GM18498 (cell line): ENCODE measurements at regions not wholly inside any gene's neighbourhood (a gene's known extent, or its start where the extent isn't known, plus 50 kb on each side); places are given as distances from the start of the nearest gene placed in this dataset.

Experiments
- ATAC-seq: cut with Tn5 transposase; IDR thresholded peaks from one replicate; pipeline ENCODE4 v1.9.1; 2021; ENCODE audit warnings: mild to moderate bottlenecking, moderate library complexity; ENCODE audit not compliant: unreplicated experiment

DNA sequence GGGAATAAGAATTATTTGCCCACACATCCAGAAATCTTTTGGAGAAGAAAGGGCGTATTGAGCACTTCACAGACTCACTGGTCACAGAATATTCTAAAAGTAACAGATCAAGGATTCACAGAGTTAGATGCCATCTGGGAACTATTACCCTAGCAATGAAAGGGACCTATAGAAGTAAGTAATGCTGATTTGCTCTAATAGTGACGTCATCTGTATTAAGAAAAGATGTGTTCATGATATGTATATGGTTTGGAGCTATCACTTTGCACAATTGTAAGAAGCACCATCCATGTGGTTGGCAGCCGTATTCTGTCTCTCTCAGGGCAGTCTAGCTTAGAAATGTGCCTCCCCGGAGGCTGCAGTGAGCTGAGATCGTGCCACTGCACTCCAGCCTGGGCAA is 52.8 kb upstream of the SV2C start:
- ATAC-seq = no peak

DNA sequence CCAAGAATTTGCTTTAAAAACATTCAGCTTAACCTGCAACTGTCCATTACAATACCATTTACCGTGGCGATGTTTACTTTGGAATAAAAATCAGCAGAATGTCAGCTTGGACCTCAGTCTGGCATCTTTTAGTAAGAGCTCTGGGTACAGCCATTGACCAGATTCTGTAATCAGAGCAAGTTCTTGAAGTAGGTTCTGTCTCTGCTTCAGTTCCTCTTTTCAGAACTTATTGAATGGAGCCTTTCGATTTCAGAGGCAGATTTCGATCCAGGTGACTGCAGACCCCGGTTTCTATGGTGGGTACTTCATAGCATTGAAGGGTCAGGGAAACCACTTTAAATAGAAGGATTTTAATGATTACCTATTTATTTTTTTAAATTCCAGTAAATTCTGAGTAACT is 53.4 kb upstream of the SV2C start:
- no peak for ATAC-seq

DNA sequence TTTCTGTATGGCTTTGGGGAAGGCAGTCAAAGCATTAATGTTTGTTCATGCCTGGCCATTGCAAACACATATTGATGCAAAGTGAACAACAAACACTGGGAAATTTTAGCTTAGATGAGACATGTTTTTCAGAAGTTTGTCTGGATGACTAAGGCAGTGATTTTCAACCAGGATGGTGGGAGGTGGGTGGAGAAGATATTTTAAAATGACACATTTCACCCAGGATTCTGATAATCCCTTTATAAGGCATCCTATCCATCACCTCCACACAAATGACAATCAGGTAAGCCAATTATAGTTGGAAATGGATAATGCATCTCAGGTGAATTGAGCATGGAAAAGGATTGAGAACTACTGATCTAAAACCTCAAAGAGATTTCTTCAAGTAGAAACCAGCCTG is 57.4 kb upstream of the SV2C start:
- ATAC-seq = no peak

DNA sequence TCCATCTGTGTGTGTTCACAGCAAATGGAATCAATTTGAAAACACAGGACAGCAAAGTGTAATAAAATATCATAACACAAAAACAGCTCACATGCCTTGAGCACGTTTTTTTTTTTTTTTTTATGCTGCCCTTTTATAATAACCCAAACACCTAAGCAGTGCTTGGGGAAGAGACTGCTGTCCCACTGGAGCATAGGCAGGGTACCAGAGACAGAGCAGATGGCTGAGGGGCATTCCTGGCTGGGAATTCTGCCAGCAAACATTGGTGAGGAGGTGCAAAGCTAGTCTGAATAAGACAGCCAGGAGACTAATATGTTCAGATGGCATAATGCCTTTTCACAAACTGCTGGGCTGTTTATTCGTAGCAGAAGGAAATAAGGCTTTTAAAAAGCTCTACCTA is 58.1 kb upstream of the SV2C start:
- ATAC-seq = no peak

DNA sequence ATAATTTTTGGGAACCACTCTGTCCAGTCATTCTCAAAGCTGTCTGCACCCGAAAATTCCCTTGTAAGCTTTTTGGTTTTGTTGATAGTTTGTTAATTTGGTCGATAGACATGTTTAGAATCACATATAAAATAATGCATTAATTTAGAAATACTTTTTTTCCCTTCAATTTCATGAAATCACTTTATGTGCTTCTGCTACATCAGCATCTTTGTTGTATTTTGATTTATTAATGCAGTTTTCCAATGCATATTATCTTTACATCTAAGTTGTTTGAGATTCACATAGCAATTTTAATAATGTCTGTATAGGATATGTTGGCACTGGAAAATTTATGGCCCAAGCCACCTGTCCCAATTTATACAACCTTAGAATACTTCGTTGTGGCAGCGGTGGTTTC is 60.6 kb upstream of the SV2C start:
- ATAC-seq = no peak

DNA sequence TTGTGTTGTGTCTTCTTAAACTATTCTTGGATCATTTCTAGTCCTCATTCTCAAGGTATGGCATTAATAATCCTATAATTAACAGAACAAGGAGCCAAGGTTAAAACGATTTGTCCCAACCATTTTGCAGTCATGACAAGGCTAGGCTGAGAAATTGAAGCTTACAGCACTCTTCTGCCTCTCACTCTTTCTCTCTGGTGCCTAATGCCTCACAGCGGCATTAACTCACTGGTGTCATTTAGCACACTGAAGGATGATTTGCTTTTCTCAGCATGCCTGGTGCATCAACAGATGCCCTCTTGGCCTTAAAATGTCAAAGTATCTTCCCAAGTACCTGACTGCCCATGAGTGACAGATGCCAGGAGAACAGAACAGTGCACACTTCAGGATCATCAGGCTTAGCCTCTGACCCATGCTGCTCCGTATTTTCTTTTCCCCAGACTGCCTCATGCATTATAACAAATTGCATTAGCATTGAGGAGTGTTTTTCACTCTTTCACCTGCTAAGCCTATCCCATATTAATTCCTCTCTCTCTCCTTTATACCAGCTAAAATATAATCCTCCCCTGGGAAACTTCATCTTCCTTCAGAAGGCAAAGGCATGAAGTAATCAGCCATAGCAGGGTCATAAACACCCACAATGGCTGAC is 61.1 kb upstream of the SV2C start:
- no peak for ATAC-seq

DNA sequence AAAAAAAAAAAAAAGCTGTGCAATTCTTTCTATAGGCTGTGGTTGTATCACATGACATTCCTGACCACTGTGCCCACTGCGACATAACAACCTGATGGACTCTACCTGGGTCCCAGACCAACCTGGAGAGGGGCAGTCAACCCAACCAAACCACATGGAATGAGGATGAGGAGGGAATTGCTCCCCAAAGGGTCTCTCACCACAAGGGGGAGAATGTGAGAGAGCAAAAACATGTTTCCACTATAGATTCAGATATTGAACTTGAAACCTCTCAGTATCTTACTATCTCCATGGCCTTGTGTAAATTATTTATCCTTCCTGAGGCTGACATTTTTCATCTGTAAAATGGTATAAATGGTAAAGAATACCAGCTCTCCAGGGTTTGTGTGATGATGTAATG is 66.9 kb upstream of the SV2C start:
- no peak for ATAC-seq

DNA sequence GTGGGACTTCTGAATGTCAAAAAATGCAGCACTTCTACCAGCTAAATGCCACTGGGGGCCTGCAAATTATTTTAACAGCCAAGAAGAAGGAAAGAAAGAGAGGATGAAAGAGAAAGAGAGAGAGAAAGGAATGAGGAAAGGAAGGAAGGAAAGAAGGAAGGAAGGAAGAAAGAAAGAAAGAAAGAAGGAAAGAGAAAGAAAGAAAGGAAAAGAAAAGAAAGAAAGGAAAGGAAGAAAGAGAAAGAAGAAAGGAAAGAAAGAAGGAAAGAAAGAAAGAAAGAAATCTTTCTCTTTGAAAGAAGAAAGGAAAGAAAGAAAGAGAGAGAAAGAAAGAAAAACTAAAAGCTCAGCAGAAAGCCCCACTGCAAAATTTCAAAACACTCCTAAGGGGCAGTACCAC is 69.2 kb upstream of the SV2C start:
- no peak for ATAC-seq

DNA sequence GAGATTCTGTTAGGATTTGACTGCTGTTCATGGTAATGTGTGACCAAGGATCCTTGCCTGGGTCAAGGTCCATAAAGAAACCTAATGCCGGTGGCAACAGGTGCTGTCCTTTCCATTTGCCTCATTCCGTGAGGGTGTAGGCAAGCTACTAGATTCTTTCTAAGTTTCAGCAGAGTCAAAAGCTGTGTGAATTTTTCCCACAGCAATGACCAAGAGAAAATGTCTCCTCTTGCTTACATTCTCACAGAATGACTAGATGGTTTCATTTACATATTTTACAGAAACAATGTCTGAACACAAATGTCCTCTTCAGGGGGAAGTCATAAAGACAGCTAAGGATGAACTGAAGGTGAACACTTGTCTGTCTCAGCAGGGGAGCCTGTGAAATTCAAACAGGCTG is 75.3 kb upstream of the SV2C start:
- no peak for ATAC-seq

DNA sequence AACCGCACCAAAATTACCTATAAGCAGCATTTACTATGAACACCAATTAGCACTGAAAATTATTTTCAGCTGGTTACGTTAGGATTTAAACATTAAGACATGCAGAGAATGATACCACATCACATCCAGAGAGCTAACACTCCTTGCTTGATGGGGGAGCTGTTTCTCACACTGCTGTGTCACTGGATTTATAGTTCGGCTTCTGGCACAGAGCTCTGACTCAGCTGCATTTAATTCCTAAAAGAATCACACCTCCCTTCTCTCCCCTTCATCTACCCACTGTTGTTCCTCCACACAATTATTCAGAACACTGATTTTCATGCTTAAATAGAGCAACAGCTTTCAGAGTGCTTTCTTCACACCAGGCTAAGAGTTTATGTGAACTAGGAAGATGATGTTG is 82.6 kb upstream of the SV2C start:
- ATAC-seq = no peak

DNA sequence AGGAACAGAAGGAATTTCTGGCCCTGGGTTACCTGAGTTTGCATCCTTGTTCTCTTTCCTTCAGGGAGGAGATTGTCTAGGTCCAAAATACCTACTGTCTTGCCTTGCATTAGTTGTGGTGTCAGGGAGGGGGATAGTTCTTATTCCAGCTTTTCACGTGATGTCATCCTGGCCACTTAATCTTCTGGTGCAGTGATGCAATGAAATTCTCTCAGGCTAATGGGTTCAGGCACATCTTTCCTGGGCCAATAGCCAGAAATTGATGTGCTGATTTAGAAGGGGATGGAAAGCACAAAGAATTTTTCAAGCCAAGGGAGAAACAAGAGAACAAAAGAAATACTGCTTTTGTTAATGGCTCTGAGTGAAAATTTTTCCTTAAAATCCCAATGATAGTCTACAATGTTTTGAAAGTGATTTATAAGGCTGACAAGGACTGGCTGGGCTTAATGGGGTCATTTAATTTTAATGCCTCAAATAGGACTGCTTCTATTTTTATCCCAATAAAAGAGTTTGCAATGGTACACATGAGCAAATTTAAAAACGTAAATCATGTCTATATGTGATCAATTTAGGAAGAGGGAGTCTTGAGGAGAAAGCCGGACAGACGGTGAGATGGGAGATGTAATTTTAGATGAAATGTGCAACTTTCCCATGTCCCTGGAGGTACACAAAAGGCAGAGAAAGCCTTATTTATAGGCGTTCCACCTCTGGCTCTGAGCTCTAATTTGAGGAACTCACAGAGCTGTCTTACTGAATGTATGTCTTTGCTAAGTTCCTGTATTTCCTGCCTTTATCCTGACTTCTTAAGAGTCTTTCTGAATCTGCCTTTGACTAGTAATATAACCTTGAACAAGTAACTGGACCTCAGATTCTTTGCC is 89.3 kb upstream of the SV2C start:
- ATAC-seq = no peak

DNA sequence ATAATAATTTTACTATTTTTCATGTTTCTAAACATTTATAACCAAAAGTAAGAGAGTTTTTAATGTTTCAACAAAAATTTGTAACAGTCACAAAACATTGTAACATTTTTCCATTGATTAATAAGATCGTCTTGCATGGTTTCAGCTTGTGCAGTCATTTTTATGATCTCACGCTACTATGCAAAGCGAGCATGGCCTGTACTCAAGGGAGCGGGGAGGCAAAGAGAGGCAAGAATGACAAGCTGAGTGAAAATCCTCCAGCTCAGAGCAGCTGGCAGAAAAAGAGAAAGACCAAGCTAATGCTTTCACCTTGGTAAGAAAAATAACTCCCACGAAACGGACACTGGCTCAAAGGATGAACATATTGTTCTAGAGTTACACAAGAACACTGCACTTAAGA is 90.0 kb upstream of the SV2C start:
- no peak for ATAC-seq

DNA sequence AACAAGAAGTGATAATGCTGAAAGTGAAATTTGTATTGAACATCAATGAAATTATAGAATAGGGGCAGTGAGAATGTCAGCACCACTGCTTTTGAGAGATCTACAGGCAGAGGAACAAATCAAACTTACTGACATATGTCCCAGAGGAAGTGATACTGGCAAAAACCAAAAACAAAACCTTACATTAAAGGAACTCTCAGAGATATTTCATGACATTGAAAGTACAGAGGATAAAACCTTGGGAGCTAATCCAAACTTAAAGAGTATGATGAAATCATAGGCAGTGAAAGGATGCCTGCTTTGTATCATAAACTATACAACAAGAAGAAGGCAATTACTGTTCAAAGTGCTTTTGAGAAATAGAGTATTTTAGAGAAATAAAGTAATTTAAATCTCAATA is 90.4 kb upstream of the SV2C start:
- no peak for ATAC-seq

DNA sequence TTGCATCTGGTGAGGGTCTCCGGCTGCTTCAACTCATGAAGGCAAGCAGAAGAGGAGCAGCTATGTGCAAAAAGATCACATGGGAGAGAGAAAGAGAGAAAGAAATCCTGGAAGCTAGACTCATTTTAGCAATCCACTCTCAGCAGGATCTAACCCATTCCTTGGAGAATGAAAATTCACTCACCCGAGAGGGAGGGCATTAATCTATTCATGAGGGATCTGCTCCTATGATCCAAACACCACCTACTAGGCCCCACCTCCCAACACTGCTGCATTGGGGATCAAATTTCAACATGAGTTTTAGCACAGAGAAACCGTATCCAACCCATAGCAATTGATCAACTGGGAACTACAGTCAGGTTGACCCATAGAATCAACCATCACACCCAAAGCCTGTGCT is 98.1 kb upstream of the SV2C start:
- ATAC-seq = no peak

DNA sequence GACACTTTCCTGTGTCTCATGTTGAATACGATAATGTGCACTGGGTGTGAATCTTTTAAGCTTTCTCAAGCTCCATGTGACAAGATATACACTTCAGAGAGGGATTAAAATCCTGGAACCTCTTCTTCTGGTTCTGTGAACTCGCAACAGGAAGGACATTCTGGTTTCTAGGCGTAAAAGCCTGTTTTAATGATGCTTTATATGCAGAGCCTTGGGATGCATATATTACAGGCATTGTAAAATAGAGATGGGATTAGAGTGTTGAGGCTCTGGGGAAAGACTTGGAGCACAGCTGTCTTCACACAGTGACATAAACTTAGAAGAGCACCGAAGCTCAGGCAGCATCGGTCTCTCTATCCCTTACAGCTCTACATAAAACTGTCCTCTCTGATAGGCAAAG is 107.7 kb upstream of the SV2C start:
- ATAC-seq = no peak

DNA sequence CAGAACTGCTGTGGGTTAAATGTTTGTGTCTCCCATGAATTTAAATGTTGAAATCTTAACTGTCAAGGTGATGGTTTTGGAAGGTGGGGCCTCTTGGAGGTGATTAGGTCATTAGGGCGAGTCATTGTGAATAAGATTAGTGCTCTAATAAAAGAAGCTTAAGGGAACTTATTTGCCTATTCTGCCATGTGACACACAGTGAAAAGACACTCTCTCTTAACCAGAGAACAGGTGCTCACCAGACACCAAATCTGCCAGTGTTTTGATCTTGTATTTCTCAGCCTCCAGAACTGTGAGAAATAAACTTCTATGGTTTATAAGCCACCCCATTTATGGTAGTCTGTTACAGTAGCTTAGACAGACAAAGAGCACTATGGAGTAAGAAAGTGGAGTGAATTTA is 117.9 kb upstream of the SV2C start:
- no peak for ATAC-seq

DNA sequence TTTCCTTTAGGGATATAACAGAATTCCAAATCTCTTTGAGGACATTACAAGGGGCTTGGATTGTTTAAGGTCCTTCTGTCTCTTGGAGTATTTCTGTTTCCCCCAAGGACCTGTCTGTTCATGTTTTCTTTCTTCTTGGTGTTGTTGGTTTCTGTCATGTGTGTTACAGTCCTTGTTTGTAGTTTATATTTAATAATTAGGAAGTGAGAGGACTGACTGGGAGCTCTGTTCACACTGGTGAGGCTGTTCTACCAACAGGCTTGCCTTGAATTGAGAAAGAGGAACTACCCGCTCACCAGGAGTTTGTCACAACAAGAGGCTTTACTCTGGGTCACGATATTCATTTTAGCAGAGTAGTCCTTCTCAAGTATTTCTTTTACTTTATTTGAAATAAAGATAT is 119.2 kb upstream of the SV2C start:
- no peak for ATAC-seq

DNA sequence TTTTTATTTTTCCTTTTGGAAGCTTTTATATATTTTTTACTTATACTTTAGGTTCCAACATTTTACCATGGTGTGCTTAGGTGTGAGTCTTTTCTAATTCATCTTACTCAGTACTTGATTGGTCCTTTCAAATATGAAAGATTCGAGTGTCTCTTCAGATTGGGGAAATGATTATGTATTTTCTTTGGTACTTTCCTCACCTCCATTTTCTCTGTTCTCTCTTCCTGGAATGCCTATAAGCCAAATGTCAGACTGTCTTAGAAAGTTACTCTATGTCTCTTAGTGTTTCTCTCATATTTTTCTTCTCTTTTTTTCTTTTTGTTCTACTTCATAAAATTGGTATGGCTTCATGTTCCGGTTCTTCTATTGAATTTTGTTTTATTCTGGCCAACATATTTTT is 119.6 kb upstream of the SV2C start:
- ATAC-seq = no peak

DNA sequence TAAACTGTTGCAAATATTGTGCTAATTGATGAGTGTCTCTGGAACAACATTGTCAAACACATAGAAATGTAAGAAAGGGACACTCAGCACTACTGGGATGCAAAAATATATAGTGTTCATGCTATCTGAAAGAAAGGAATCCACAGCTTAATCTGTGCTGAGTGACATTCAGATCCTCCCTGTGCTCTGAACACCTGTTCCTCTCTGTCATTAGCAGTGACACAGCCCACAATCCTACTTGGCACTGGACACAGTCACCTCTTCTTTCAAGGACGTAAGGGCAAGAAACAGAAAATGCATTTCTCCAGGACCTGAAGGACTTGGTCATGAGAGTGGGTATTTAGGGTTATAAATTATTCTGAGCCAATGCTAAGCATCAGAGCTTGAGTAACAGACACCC is 121.4 kb upstream of the SV2C start:
- ATAC-seq = no peak

DNA sequence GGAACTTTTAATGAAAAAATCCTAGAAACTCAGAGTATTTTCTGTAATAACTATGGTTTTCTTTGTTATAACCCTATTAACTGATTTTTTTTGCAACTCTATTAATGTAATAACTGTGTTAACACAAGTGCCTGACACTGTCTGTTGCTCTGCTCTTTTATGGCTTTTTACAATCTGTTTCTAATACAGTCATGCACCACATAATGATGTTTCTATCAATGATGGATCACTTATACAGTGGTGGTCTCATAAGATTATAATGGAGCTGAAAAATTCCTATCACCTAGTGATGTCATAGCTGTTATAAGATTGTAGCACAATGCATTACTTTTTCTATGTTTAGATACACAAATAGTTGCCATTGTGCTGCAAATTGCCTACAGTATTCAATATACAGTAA is 123.1 kb upstream of the SV2C start:
- no peak for ATAC-seq

DNA sequence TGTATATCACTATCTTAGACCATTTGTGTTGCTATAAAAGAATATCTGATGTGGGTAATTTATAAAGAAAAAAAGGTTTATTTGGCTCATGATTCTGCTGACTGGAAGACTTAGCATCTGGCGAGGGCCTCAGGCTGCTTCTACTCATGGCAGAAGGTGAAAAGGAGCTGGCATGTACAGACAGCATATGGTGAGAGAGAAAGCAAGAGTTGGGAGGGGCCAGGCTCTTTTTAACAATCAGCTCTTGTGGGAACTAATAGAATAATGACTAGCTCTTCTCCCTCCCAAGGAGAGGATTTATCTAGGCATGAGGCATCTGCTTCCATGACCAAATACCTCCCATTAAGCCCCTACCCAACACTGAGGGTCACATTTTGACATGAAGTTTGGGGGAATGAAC is 130.2 kb upstream of the SV2C start:
- ATAC-seq = no peak

DNA sequence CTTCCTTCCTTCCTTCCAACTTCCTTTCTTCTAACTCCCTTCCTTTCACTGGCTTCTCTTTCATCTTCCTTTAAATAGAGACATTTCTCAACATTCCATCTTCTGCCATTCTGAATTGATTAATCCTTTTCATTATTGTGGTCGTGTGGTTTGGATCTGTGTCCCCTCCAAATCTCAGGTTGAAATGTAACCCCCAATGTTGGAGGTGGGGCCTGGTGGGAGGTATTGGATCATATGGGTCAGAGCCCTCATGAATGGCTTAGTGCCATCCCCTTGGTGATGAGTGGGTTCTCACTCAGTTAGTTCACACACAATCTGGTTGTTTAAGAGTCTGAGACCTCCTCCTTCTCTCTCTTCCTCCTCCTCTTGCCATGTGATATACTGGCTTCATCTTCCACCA is 130.9 kb upstream of the SV2C start:
- ATAC-seq = no peak

DNA sequence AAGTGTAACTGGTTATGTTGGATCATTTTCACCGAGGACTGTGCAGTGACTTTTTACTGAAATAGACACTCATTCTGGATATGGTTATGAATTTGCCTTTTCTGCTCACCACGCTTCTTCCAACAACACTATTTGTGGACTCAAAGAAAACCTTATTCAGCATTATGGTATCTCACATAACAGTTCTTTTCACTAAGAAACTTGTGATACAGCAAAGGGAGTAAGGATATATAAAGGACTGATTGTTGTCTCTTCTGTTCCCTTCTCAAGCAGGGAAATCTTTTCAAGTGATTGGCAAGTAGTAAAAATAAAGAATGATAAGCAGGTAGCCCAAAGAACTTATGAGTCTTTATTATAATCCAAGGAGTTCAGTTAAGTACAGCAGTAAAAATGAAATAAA is 131.5 kb upstream of the SV2C start:
- ATAC-seq = no peak
